ENCODE measurements at regions not wholly inside any gene's neighbourhood (a gene's known extent, or its start where the extent isn't known, plus 50 kb on each side); places are given as distances from the start of the nearest gene placed in this dataset.
"Not testable (repeated sequence)": the region's sequence is repeated elsewhere in the genome, so short reads cannot be mapped to it uniquely, and the experiment has no call there.

DNA sequence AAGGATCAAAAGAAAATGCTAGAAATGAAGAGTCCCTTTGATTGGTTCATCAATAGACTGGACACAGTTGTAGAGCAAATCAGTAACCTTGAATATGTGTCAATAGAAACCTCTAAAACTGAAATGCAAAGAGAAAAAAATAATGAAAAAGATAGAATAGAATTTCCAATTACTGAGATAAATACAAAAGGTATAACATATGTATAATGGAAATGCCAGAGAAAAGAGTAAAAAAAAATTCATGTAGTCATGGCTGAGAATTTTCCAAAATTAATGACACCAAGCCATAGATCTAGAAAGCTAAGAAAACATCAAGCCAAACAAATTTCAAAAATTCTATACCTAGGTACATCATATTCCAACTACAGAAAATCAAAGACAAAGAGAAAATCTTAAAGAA lies 62.0 kb upstream of the HGF start:
- DNase-seq, result no peak

DNA sequence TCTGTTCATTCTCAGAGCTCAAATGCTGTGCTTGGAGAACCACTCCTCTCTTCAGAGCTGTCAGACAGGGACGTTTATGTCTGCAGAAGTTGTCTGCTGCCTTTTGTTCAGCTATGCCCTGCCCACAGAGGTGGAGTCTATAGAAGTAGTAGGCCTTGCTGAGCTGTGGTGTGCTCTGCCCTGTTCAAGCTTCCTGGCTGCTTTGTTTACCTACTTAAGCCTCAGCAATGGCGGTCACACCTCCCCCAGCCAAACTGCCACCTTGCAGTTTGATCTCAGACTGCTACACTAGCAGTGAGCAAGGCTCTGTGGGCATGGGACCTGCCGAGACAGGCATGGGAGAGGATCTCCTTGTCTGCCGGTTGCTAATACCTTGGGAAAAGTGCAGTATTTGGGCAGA lies 59.7 kb upstream of the HGF start:
- not testable (repeated sequence) for DNase-seq

GRCh38 chr7:81822811-81823210 lies 53.0 kb upstream of the HGF start:
- no peak for DNase-seq

GRCh38 chr7:81819861-81820260 lies 50.0 kb upstream of the HGF start:
- DNase-seq, result no peak

Measured in CD4-positive, alpha-beta T cell treated with Interleukin-12 subunit alpha and Interleukin-12 subunit beta, for 1 hour (primary cell).